ENCODE measurements at regions not wholly inside any gene's neighbourhood (a gene's known extent, or its start where the extent isn't known, plus 50 kb on each side); places are given as distances from the start of the nearest gene placed in this dataset.

DNA sequence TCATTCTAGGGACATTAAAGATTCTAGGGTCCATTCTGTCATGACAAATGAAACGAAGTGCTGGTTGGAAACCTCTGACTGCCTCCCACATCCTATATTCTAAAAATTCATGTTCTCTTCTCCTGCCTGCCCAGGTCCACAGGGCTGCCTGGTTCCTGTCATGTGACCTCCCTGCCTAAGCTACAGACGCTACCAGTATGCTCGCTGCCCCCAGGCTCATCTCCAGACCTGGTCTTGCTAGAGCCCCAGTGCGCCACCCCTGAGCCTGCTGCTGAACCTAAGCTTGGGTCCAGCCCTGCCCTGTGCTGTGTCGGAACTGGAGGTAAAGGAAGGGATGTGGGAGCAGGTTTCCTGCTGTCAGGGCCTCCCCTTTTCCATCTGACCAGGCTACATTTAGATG, 231.6 kb upstream of the CDH5 start:
- TF ChIP-seq, protein P1, sequence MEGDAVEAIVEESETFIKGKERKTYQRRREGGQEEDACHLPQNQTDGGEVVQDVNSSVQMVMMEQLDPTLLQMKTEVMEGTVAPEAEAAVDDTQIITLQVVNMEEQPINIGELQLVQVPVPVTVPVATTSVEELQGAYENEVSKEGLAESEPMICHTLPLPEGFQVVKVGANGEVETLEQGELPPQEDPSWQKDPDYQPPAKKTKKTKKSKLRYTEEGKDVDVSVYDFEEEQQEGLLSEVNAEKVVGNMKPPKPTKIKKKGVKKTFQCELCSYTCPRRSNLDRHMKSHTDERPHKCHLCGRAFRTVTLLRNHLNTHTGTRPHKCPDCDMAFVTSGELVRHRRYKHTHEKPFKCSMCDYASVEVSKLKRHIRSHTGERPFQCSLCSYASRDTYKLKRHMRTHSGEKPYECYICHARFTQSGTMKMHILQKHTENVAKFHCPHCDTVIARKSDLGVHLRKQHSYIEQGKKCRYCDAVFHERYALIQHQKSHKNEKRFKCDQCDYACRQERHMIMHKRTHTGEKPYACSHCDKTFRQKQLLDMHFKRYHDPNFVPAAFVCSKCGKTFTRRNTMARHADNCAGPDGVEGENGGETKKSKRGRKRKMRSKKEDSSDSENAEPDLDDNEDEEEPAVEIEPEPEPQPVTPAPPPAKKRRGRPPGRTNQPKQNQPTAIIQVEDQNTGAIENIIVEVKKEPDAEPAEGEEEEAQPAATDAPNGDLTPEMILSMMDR (IDR thresholded peaks at IDR 0.05; ENCODE audit: insufficient read depth, low read length): no peak
- DNase-seq (ENCODE audit: low read depth): no peak
- no peak overlapping the region for H3K4me3 ChIP-seq (ENCODE audit: low read depth, low read length)

DNA sequence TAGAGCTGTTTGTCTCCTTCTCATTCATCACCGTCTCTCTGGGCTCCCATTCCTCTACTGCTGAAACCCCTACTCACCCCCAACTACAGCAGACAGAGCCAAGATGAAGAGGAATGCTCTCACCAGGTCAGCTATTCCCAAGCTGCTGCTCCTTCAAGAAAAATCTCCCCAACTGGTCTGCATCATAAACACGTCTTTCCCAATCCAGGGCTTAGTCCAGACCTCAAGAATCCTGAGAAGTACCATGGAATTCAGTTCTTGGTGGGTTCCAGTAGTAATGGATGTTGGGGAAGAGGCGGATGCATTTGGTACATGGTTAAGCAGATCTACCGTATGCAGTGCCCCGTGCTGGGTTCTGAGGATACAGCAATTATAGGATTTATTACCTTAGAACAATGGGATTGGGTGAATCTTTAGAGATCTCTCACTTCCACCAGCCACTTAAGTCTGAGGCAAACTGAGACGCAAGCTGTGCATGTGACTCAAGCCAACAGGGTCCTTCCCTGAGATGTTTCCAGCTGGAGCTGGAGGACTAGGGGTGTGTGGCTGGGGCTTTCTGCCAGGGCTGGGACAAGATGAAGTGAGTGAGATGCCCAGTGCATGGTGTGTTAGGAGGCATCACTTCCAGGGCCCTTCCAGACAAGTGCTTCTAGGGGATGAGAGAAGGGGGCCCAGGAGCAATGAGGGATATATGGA, 232.7 kb upstream of the CDH5 start:
- TF ChIP-seq, protein P1 (IDR thresholded peaks at IDR 0.05; ENCODE audit: insufficient read depth, low read length): no peak
- H3K4me3 ChIP-seq (ENCODE audit: low read depth, low read length): no peak overlapping the region
- DNase-seq (ENCODE audit: low read depth): peak; percentile 63

DNA sequence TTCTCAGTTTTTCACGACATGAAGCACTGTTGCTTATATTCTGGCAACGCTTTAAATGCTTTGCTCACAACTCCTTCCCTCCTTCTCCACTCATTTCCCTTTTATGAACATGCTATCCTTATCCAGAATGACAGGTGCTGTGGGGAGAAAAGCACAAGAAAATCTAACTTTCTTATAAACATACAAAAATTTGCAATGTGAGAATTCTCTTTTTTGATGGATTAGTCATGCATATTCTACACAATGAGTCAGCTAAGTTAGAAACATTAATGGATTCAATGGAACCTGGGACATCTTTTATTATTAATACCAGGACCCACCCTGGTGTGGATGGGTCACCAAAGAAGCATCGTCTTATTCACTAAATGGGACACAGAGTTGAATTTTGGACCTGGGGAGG, 234.6 kb upstream of the CDH5 start:
- no peak overlapping the region for H3K4me3 ChIP-seq (ENCODE audit: low read depth, low read length)
- peak; percentile 50 for DNase-seq (ENCODE audit: low read depth)
- TF ChIP-seq, protein P1 (IDR thresholded peaks at IDR 0.05; ENCODE audit: insufficient read depth, low read length): no peak

DNA sequence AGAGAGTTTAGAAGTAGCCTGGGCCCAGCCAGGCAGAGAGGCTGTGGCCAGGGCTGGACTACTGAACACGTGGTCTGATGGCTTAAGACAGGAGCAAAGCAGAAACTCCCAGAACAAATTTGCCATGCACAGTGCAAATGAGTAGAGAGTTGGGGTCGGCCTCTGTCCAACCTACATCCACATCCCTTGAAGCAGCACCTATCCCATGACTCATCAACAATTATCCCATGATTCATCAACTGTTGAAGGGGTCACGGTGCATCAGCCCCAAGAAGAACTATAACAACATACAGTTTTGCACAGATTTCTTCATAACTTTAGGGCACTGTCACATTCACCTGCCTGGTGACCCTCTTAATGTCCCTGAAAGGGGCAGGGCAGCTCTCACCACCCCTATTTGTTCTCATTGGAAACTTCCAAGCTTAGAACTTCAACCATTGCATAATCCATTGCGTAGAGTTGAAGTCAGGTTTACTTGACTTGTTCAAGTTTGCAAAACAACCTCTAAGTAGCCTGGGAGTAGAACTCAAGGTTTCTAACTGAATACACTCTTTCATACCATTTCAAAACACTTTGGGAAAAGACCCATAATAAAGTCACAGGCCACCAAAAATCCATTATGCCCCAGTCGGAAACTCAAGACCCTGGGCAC, 235.2 kb upstream of the CDH5 start:
- peak; percentile 25 for DNase-seq (ENCODE audit: low read depth)
- no peak overlapping the region for H3K4me3 ChIP-seq (ENCODE audit: low read depth, low read length)
- TF ChIP-seq, protein P1 (IDR thresholded peaks at IDR 0.05; ENCODE audit: insufficient read depth, low read length): no peak

DNA sequence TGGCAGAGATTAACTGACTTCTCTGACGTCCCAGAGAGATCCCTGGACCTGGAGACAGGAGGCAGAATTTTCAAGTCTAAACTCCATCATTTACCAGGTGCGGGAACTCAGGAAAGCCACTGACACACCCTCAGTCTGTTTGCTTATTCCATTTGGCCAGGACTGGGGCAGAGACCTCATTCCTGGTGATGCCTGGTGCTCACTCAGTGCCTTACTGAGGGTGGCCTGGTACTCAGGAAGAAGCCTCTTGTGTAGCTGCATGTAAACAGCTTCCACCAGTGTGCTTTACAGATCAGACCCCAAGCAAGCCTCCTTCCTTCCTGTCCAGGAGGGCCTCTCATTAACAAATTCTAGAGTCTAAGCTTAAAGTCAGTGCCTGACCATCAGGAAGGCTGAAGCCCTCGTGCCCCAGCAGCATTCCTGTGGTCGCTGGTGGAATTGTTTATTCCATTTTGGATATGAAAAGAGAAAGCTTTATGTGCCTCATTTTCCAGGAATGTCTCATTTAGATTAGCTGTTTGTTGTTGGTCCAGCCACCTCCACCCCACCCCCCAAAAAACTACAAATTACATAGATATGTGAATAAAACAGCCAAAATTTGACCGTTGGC, 236.1 kb upstream of the CDH5 start:
- TF ChIP-seq, protein P1 (IDR thresholded peaks at IDR 0.05; ENCODE audit: insufficient read depth, low read length): no peak
- H3K4me3 ChIP-seq (ENCODE audit: low read depth, low read length): no peak overlapping the region
- DNase-seq (ENCODE audit: low read depth): peak; percentile 87

DNA sequence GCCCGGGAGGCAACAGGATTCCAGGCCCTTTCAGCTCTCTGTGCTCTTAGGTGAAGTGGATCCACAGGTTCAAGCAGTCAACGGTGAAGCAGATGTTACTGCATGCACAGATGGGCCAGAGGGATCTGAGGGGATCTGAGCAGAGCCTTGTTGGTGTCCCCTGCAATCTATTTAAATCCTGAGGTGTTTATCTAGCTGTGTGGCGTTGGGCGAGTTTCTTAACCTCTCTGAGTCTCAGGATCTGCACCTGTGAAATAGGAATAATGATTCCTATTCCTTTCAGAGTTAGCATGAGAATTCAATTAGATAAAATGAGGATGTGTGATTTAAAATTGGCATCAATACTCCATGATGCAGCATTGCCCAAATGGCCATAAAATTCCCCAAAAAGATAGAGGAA, 237.3 kb upstream of the CDH5 start:
- TF ChIP-seq, protein P1 (IDR thresholded peaks at IDR 0.05; ENCODE audit: insufficient read depth, low read length): no peak
- H3K4me3 ChIP-seq (ENCODE audit: low read depth, low read length): no peak overlapping the region
- DNase-seq (ENCODE audit: low read depth): no peak

Measured in fibroblast of the aortic adventitia (primary cell).